Effector memory CD8-positive, alpha-beta T cell (primary cell): ENCODE measurements at regions not wholly inside any gene's neighbourhood (a gene's known extent, or its start where the extent isn't known, plus 50 kb on each side); places are given as distances from the start of the nearest gene placed in this dataset.
"Not testable (repeated sequence)": the region's sequence is repeated elsewhere in the genome, so short reads cannot be mapped to it uniquely, and the experiment has no call there.

Experiments used
- ATAC-seq: fragments of 150-1000 bp; cut with Tn5 transposase; replicated peaks from 2 replicates; pipeline ENCODE4 v1.10.0; 2021; ENCODE audit warnings: mild to moderate bottlenecking, moderate library complexity
- DNase-seq, 3 experiments: peaks; one replicate each; pipeline ENCODE4 v3.0.0; 2021
- H3K27ac Mint-ChIP-seq, 2 donors: one replicate each; pipeline ENCODE4 v1.8.0; 2022; ENCODE audit warnings: mild to moderate bottlenecking in 2 of 2, mixed read lengths in 2 of 2, moderate library complexity in 2 of 2
- H3K27me3 Mint-ChIP-seq, 2 donors: one replicate each; pipeline ENCODE4 v1.8.0; 2022; ENCODE audit warnings: mixed read lengths in 2 of 2
- H3K36me3 Mint-ChIP-seq: one replicate; pipeline ENCODE4 v1.8.0; 2022; ENCODE audit warnings: mild to moderate bottlenecking, moderate library complexity, mixed read lengths; ENCODE audit not compliant: insufficient read depth
- H3K4me1 Mint-ChIP-seq, 2 donors: one replicate each; pipeline ENCODE4 v1.8.0; 2022; ENCODE audit warnings: low read depth in 2 of 2, mixed read lengths in 2 of 2
- H3K4me3 Mint-ChIP-seq, 2 donors: one replicate each; pipeline ENCODE4 v1.8.0; 2022; ENCODE audit warnings: mild to moderate bottlenecking in 2 of 2, mixed read lengths in 2 of 2, moderate library complexity in 2 of 2
- H3K9me3 Mint-ChIP-seq, 2 donors: one replicate each; pipeline ENCODE4 v1.8.0; 2022; ENCODE audit warnings: mixed read lengths in 2 of 2

- no peaks in the 10 kb centered on the region for H3K4me1 Mint-ChIP-seq
- H3K4me3 Mint-ChIP-seq, result no peak overlapping the region
- no peak for DNase-seq
- no peaks in the 10 kb centered on the region for H3K36me3 Mint-ChIP-seq
- H3K27ac Mint-ChIP-seq, result no peak overlapping the region
- ATAC-seq, result no peak
- H3K9me3 Mint-ChIP-seq, result peaks cover 0 to 2% of the 10 kb centered on the region in 2 donors
- H3K27me3 Mint-ChIP-seq, result no peaks in the 10 kb centered on the region
Measured at GRCh38 chr6:113699239-113699638, 157.9 kb upstream of the MARCKS start.

- no peak overlapping the region for H3K4me3 Mint-ChIP-seq
- DNase-seq, result no peak
- no peaks in the 10 kb centered on the region for H3K27me3 Mint-ChIP-seq
- no peak for ATAC-seq
- H3K9me3 Mint-ChIP-seq, result peaks cover 0 to 2% of the 10 kb centered on the region in 2 donors
- no peak overlapping the region for H3K27ac Mint-ChIP-seq
- H3K4me1 Mint-ChIP-seq, result no peaks in the 10 kb centered on the region
- H3K36me3 Mint-ChIP-seq, result no peaks in the 10 kb centered on the region
Measured at GRCh38 chr6:113701552-113702254, 155.4 kb upstream of the MARCKS start.

GRCh38 chr6:113707194-113707593 lies 150.0 kb upstream of the MARCKS start:
- Mint-ChIP-seq H3K4me1 (no peaks in the 10 kb centered on the region), H3K9me3 (no peaks in the 10 kb centered on the region), H3K27ac (no peak overlapping the region), H3K4me3 (no peak overlapping the region), H3K36me3 (no peaks in the 10 kb centered on the region), H3K27me3 (no peaks in the 10 kb centered on the region)
- ATAC-seq (no peak), DNase-seq (no peak)

GRCh38 chr6:113709936-113710509 lies 147.1 kb upstream of the MARCKS start:
- no peaks in the 10 kb centered on the region for H3K36me3 Mint-ChIP-seq
- no peak overlapping the region for H3K27ac Mint-ChIP-seq
- DNase-seq, result no peak
- ATAC-seq, result no peak
- H3K4me3 Mint-ChIP-seq, result no peak overlapping the region
- H3K9me3 Mint-ChIP-seq, result no peaks in the 10 kb centered on the region
- H3K27me3 Mint-ChIP-seq, result peaks cover 0 to 1% of the 10 kb centered on the region in 2 donors
- no peaks in the 10 kb centered on the region for H3K4me1 Mint-ChIP-seq

- no peak overlapping the region for H3K4me3 Mint-ChIP-seq
- H3K27me3 Mint-ChIP-seq, result peaks cover 0 to 6% of the 10 kb centered on the region in 2 donors
- no peak for ATAC-seq
- H3K9me3 Mint-ChIP-seq, result no peaks in the 10 kb centered on the region
- H3K36me3 Mint-ChIP-seq, result peaks cover 5% of the 10 kb centered on the region
- DNase-seq, result no peak
- no peak overlapping the region for H3K27ac Mint-ChIP-seq
- H3K4me1 Mint-ChIP-seq, result no peaks in the 10 kb centered on the region
Measured at GRCh38 chr6:113713665-113714064, 143.5 kb upstream of the MARCKS start.

- Mint-ChIP-seq H3K4me1 (no peaks in the 10 kb centered on the region), H3K4me3 (no peak overlapping the region), H3K27me3 (peaks cover 8 to 16% of the 10 kb centered on the region in 2 donors), H3K27ac (no peak overlapping the region), H3K36me3 (peaks cover 5% of the 10 kb centered on the region), H3K9me3 (peaks cover 0 to 3% of the 10 kb centered on the region in 2 donors)
- DNase-seq, result no peak
- no peak for ATAC-seq
Measured at GRCh38 chr6:113718588-113718987, 138.6 kb upstream of the MARCKS start.

GRCh38 chr6:113719064-113719463 lies 138.1 kb upstream of the MARCKS start:
- Mint-ChIP-seq H3K4me3 (no peak overlapping the region), H3K27me3 (peaks cover 8 to 16% of the 10 kb centered on the region in 2 donors), H3K9me3 (peaks cover 0 to 3% of the 10 kb centered on the region in 2 donors), H3K36me3 (peaks cover 5% of the 10 kb centered on the region), H3K4me1 (no peaks in the 10 kb centered on the region), H3K27ac (no peak overlapping the region)
- ATAC-seq (no peak), DNase-seq (no peak)

- peaks cover 0 to 3% of the 10 kb centered on the region in 2 donors for H3K9me3 Mint-ChIP-seq
- no peaks in the 10 kb centered on the region for H3K4me1 Mint-ChIP-seq
- no peak overlapping the region for H3K4me3 Mint-ChIP-seq
- H3K27me3 Mint-ChIP-seq, result peaks cover 8 to 16% of the 10 kb centered on the region in 2 donors
- H3K27ac Mint-ChIP-seq, result no peak overlapping the region
- H3K36me3 Mint-ChIP-seq, result peaks cover 5% of the 10 kb centered on the region
- DNase-seq, result no peak
- no peak for ATAC-seq
Measured at GRCh38 chr6:113719545-113719944, 137.6 kb upstream of the MARCKS start.

- Mint-ChIP-seq H3K4me1 (no peaks in the 10 kb centered on the region), H3K27ac (no peak overlapping the region), H3K9me3 (peaks cover 0 to 4% of the 10 kb centered on the region in 2 donors), H3K4me3 (no peak overlapping the region), H3K36me3 (no peaks in the 10 kb centered on the region), H3K27me3 (peaks cover 8 to 11% of the 10 kb centered on the region in 2 donors)
- ATAC-seq (no peak), DNase-seq (no peak)
Measured at GRCh38 chr6:113723182-113723581, 134.0 kb upstream of the MARCKS start.

- not testable (repeated sequence) for H3K36me3 Mint-ChIP-seq, H3K27ac Mint-ChIP-seq, H3K9me3 Mint-ChIP-seq, H3K27me3 Mint-ChIP-seq, ATAC-seq, H3K4me1 Mint-ChIP-seq, DNase-seq, H3K4me3 Mint-ChIP-seq
Measured at GRCh38 chr6:113724927-113725326, 132.2 kb upstream of the MARCKS start.

- ATAC-seq, result no peak
- DNase-seq, result no peak
- H3K27ac Mint-ChIP-seq, result no peak overlapping the region
- H3K4me3 Mint-ChIP-seq, result no peak overlapping the region
- peaks cover 0 to under 1% of the 10 kb centered on the region in 2 donors for H3K9me3 Mint-ChIP-seq
- no peaks in the 10 kb centered on the region for H3K36me3 Mint-ChIP-seq
- H3K4me1 Mint-ChIP-seq, result no peaks in the 10 kb centered on the region
- H3K27me3 Mint-ChIP-seq, result peaks cover 0 to 5% of the 10 kb centered on the region in 2 donors
Measured at GRCh38 chr6:113731541-113731940, 125.6 kb upstream of the MARCKS start.

- H3K4me1 Mint-ChIP-seq, result no peaks in the 10 kb centered on the region
- no peak for DNase-seq
- ATAC-seq, result no peak
- H3K9me3 Mint-ChIP-seq, result no peaks in the 10 kb centered on the region
- peaks cover 0 to 5% of the 10 kb centered on the region in 2 donors for H3K27me3 Mint-ChIP-seq
- H3K36me3 Mint-ChIP-seq, result no peaks in the 10 kb centered on the region
- no peak overlapping the region for H3K27ac Mint-ChIP-seq
- no peak overlapping the region for H3K4me3 Mint-ChIP-seq
Measured at GRCh38 chr6:113732384-113732966, 124.7 kb upstream of the MARCKS start.

GRCh38 chr6:113733381-113733780 lies 123.8 kb upstream of the MARCKS start:
- ATAC-seq (no peak), DNase-seq (no peak)
- H3K4me3 Mint-ChIP-seq, result no peak overlapping the region
- no peaks in the 10 kb centered on the region for H3K9me3 Mint-ChIP-seq
- H3K36me3 Mint-ChIP-seq, result no peaks in the 10 kb centered on the region
- H3K27ac Mint-ChIP-seq, result no peak overlapping the region
- H3K4me1 Mint-ChIP-seq, result no peaks in the 10 kb centered on the region
- H3K27me3 Mint-ChIP-seq, result peaks cover 0 to 5% of the 10 kb centered on the region in 2 donors

- no peak for ATAC-seq
- H3K36me3 Mint-ChIP-seq, result no peaks in the 10 kb centered on the region
- H3K27ac Mint-ChIP-seq, result no peak overlapping the region
- H3K4me1 Mint-ChIP-seq, result no peaks in the 10 kb centered on the region
- H3K4me3 Mint-ChIP-seq, result no peak overlapping the region
- H3K9me3 Mint-ChIP-seq, result no peaks in the 10 kb centered on the region
- DNase-seq, result no peak
- H3K27me3 Mint-ChIP-seq, result peaks cover 0 to 5% of the 10 kb centered on the region in 2 donors
Measured at GRCh38 chr6:113734982-113735381, 122.2 kb upstream of the MARCKS start.
